HG03095 (cell line): ENCODE measurements at regions not wholly inside any gene's neighbourhood (a gene's known extent, or its start where the extent isn't known, plus 50 kb on each side); places are given as distances from the start of the nearest gene placed in this dataset.
"Not testable (repeated sequence)": the region's sequence is repeated elsewhere in the genome, so short reads cannot be mapped to it uniquely, and the experiment has no call there.

ENCODE experiments used
- ATAC-seq: cut with Tn5 transposase; IDR thresholded peaks from one replicate; pipeline ENCODE4 v1.9.1; 2021; ENCODE audit warnings: moderate library complexity; ENCODE audit not compliant: unreplicated experiment

DNA sequence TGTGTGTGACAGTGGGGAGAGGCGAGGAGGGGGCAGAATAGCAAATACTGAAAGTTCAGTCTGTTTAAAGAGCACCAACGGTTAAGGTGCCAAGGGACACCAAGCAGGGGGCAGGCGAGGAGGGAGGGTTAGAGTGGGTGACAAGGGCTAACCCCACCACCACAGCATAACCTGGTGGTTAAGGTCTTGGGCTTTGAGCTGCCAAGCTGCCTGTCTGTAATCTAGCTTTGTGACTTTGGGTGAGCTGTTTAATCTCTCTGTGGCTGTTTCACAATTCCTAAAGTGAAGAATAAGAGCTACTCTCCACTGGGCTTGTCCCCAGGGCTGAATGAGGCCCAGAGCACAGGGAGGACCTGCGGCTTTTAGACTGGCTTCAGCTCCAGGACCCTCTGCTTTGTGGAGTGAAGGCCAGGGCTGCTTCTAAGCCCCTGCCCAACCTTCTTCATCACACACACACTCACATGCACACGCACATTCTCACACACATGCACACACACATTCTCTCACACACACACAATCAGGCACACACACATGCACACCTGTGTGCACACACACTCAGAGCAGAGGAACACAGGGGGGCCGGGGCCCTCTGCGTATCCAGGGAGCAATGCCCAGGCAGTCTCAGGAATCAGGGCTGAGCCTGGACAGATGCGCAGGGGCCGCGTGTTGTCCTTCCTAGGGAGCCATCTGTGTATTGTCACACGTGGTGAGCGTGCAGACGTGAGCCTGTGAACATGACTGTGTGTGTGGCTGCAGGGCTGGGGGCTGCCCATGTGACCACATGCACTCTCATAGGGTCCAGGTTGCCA is 101.6 kb upstream of the TARDBP start:
- ATAC-seq, result no peak

DNA sequence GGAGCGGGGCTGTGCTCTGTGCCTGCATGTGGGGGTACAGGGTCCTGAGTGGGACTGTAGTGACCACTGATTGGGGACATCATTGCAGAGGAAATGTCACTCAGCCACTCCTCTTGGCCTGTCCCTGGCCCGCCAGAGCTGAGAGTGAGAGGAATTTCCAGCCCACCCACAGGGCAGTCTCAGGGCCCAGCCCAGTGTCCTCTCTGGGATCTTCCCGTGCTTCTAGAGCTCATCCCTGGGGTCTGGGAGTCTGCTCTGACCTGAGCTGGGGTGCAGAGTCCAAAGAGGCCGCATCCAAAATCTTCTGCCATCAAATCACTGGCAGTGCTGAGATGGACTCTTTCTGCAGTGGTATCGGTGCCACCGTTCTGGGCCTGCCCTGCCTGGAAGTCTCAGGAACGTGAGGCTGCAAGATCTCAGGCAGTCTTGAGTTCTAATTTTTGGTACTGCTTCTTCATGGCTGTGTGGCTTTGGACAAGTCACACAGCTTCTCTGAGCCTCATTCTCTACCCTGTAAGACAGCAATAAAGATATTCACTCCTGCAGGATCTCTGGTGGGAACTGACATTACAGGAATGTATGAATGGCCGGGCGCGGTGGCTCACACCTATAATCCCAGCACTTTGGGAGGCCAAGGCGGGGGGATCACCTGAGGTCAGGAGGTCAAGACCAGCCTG is 100.8 kb upstream of the TARDBP start:
- no peak for ATAC-seq

DNA sequence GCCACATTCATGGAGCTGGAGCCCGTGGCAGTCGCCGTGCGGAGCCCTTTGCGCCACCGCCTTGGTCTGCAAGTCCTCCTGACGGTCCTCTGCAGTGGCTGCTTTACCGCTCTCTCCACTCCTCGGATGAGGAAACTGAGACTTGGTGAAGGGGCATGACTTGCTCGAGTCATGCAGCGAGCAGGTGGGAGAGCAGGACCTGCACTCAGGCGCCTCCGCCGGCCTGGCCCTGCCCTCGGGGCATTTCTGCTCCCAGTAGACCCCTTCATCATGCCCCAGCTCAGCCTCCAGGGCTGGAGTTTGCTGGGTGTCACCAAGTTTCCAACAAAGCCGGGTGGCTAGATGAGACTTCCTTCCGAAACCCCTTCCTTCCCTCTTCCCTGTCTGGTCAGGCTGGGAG is 100.0 kb upstream of the TARDBP start:
- no peak for ATAC-seq

DNA sequence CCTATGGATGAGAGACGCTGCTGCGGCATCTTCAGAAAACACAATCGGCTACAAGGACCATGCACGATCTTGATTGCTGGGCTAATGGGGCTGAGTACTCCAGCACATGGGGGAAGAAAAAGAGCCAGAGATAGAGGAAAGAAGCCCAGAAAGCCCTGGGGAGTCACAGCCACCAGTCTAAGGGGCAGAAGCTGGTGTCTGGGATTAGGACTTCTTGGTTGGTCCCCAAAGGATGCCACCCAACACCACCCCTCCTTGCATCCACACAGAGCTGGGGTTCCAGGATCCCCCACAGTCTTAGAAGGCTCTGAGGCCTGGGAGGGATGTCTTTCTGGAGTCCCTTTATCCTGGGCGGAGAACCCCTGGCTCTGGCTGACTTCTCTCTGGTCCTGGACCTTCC is 98.4 kb upstream of the TARDBP start:
- no peak for ATAC-seq

DNA sequence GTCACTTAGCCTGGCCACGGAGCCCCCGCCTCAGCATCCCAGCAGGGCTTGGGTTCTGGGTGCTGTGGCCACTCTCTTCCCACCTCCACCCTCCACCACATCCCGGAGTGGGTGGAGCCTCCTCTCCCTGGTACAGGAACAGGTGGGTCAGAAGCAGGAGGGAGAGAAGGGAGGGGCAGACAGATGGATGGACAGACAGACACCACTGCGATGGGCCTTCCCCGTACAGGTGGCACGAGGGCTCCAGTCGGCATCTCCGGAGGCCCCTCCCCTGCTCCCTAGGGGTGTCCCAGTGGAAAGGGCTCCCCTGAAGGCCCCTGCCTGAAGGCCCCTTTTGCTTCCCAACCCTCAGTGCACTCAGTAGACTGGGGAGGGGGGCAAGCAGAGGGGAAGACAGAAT is 96.9 kb upstream of the TARDBP start:
- no peak for ATAC-seq

DNA sequence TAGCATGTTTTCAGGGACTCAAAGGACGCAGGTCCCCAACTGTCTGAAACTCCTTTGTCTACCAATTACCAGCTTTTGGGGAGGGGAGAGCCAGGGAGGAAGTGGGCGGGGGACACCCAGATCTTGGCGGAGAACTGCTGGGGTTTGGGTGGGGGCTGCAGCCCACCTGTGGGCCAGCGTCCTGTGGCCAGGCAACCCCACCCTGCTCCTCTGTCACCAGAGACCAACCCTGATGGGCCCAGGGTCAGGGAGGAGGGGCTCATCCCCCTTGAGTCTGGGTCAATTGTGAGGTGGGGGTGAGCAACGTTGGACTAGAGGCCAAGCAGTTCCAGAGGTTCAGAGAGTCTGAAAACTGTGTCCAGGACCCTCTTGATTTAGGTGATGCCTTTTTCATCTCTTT is 96.1 kb upstream of the TARDBP start:
- ATAC-seq, result no peak

DNA sequence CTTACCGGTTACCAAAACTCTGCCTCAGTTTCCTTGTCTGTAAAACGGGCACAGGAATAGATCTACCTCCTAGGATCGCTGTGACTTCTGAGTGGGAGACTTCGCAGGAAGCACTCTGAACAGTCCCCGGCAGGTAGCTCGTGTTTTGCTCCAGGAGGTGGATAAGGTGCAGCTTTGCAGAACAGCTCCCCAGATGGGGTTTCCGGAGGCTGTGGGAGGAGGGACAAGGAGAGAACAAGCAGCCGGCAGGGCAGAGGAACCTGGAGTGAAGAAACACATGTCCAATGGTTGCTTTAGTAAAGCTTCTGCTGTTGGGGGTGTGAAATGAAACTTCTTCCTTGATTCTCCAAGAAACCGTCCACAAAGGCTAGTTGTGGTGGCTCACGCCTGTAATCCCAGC is 95.5 kb upstream of the TARDBP start:
- ATAC-seq, result no peak

DNA sequence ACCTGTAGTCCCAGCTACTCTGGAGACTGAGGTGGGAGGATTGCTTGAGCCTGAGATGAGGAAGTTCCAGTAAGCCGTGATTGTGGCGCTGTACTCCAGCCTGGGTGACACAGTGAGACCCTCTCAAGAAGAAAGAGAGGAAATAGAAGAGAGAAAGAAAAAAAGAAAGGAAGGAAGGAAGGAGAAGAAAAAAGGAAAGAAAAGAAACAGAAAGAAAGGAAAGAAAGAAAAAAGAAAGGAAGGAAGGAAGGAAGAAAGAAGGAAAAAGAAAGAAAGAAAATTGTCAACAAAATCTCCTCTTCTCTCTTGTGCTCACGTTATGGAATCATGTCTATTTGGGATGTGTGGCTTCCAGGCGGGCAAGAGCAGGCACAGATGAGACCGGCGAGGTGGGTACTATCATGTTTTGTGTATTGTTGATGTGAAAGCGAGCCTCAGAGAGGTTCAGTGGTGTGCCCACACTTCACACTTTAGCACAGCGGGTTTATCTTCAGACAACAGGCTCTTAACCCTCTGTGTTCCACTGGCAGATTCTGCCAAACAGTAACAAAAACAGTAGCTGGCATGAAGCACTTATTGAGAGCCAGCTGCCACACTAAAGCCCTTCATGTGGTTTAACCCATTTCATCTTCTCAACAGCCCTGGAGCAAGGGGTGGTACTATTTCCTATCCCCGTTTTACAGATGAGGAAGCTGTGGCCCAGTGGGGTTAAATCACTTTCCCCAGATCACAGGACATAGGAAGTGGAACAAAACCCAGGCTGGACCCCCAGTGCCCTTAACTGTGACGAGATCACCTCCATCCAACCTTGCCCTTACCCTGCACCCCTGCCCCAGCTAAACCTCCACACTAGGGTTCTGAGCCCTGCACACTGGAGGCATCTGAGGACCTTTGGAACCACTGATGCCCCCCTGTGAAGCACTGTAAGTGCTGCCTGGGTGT is 94.7 kb upstream of the TARDBP start:
- no peak for ATAC-seq

DNA sequence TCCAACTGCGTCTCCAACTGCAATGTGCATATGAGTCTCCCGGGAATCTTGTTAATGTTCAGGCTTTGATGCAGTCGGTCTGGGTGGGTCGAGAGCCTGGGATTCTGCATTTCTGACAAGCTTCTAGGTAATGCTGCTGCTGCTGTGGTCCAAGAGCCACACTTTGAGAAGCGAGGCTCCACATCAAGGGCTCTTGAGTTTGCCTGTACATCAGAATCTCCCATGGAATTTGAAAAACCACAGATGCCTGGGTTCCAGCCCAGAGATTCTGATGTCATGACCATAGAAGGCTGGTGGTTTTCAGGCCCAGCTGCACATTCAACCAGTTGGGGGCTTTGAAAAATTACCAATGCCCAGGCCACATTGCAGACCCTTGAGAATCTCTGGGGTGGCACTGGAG is 93.9 kb upstream of the TARDBP start:
- ATAC-seq, result no peak

DNA sequence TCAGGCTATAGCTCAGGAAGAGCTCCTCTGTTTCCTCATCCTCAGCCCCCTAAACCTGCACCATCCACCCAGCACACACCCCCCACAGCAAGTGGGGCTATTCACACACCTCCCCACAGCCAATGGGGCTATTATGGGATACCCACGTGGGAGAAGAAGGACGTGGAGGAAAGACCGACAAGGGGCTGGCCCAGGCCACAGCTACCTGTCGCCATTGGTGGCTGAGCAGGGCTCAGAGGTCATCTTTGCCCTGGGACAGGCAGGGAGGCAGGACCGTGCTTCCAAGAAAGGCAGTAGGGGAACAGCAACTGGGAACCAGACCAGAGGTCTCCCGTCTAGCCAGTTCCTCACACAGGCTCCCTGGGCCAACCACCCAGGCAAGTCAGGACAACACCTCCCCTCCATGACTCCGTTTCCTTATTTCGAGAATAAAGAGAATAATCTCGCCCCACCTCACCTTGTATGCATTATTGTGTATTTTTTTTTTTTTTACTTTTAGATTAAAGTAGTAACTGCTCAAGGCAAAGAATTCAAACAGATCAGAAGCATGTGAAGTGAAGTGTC is 92.3 kb upstream of the TARDBP start:
- no peak for ATAC-seq

DNA sequence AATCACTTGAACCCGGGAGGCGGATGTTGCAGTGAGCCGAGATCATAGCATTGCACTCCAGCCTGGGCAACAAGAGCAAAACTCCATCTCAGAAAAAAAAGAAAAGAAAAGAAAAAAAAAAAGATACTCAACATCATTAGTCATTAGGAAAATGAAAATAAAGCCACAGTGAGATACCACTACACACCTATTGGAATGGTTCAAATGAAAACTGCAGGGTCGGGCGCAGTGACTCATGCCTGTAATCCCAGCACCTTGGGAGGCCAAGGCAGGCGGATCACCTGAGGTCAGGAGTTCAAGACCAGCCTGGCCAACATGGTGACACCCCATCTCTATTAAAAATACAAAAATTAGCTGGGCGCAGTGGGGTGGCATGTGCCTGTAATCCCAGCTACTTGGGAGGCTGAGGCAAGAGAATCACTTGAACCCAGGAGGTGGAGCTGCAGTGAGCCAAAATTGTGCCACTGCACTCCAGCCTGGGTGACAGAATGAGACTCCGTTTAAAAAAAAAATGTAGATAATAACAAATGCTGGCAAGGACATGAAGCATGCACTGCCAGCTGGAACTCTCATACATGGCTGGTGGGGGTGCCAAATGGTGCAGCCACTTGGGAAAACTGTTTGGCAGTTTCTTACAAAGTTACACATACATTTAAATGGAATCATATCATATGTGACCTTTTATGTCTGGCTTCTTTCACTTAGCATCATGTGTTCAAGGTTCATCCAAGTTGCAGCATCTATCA is 90.0 kb upstream of the TARDBP start:
- ATAC-seq, result not testable (repeated sequence)

DNA sequence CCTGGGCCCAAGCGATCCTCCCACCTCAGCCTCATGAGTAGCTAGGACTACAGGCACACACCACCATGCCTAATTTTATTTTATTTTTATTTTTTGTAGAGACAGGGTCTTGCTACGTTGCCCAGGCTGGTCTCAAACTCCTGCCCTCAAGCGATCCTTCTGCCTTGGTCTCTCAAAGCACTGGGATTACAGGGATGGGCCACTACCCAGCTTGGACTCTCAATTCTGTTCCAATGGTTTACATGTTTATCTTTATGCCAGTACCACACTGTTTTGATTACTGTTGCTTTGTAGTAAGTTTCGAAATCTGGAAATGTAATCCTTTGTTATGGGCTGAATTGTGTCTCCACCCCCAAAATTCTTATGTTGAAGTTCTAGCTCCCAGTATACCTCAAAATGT is 88.4 kb upstream of the TARDBP start:
- ATAC-seq, result no peak

DNA sequence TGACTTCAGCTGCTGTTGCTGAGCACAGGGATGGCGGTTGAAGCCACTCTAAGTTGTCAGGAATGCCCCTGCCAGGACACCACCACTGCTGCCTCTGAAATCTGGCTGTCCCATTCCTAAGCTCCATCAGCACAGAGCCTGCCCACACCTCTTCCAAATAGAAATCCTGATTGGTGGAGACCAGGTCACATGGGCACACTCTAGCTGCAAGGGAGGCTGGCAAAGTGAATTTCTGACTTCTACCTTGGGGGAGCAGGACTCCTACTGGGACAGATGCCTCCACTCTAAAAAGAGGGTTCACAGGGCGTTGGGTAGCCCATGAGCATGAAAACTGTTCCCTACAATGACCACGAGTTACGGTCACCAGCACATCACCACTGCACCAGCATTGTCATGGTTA is 83.8 kb upstream of the TARDBP start:
- ATAC-seq, result no peak

DNA sequence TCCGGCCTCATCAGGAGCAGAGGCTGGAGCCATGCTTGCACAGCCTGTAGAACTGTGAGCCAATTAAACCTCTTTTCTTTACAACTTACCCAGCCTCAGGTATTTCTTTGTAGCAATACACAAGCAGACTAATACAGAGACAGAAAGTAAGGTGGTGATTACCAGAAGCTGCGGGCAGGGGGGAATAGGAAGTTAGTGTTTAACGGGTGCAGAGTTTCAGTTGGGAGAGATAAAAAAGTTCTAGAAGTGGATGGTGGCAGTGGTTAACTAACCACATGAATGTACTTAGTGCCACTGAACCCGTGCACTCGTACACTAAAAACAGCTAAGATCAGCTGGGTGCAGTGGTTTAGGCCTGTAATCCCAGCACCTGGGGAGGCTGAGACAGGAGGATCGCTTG is 80.4 kb upstream of the TARDBP start:
- ATAC-seq, result no peak

DNA sequence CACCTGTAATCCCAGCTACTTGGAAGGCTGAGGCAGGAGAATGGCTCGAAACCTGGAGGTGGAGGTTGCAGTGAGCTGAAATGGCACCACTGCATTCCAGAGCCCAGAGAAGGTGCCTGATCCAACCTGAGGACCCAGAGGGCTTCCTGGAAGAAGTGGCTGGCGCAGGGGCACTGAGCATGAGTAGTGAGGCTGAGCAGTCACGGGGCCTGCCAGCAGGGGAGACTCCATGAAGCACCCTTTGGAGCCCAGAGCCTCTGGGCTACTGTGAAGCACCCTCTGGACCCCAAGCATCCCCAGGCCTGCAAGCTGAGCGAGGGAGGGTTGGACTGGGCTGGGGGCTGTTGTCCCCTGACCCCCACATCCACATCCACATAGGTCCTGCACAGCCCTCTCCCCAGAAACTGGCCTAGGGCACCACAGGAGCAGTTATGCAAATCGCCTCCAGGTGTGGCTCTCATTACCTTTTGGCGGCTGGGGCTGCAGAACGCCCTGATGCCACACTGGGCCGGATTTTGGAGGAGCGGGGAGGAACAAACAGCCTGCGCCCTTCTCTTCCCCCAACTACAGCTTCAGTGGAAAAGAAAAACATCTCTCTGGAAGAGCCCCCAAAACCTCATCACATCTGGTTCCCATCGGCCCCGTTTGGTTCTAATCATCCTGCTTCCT is 78.2 kb upstream of the TARDBP start:
- ATAC-seq, result no peak

DNA sequence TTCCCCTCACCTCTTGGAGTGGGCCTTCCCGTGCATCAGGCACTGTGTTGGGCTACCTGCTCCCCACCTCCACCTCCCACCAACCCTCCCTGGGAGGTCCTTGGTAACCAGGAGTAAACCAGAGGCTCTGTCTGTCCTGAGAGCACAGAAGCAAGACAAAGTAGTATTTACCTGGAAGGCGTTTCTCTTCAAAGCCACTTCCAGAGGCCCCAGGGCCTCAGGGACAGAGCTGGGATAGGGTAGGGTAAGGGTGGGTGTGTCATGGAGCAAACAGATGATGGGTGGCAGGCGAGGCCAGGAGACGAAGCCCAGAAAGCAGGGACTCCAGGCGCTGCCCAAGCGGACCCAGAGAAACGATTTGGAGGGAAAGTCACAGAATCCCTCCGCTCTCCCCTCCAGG is 77.2 kb upstream of the TARDBP start:
- ATAC-seq, result no peak

DNA sequence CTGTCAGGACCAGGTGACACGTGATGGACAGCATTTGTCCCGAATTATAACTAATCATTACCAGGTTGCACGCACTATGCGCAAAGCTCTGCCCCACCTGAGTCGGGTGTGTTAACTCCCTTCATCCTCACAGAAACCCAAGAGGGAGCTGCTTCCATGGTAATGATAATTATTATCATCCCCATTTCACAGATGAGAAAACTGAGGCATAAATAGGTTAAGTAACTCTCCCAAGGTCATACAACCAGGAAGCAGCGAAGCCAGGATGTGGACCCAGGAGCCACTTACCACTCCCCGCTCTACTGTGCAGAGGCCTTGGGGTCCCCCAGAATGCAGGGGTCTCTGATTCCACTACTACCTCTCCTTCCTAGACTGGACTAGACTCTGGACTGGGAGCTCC is 76.7 kb upstream of the TARDBP start:
- no peak for ATAC-seq

DNA sequence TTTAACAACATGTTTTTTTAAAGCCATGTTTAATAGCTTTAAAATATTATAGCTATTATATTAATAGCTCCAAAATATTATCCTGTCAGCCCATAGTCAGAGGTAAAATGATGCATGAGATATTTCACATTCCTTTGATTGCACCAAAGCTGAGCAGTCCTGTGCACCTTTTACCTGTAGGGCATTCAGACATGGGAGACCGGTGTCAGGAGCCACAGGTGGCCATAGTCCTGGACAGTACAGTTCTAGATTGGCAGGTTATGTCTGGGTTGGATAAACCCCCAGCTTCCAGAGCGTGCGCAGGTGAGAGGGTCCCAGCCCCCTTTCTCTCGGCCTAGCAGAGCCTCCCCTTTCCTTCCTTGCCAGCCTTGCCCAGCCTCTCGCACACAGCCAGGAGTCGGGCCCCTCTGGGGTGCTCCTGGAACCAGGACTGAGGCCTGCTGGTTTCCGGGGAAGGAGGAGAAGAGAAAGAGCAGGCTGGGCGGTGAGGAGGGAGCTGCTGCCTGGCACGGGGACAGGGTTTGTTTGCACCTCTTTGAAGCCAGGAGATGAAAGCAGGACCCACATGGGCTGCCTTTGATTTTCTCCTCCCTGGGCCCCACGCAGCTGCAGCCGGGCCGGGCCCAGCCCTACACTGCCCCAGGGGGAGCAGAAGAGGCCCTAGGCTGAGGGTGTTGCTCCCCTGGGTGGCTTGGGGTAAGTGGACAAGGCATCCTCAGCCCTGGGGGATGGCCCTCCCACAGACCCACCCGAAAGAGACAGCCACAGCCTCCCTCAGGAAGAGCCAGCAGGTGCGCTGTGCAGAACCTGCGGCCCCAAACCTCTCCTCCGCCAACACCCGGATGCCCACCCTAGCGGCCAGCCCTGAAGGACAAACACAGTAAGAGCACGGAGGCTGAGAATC is 75.2 kb upstream of the TARDBP start:
- ATAC-seq, result no peak
